ENCODE measurements at regions not wholly inside any gene's neighbourhood (a gene's known extent, or its start where the extent isn't known, plus 50 kb on each side); places are given as distances from the start of the nearest gene placed in this dataset.

- Histone ChIP-seq H3K27ac (no peak overlapping the region), H3K4me1 (ENCODE audit: control insufficient read depth in 1 of 2, insufficient read depth in 1 of 2, low read depth in 1 of 2, low read length in 1 of 2) (no peaks in the 10 kb centered on the region), H3K27me3 (peaks cover 6% of the 10 kb centered on the region), H3K36me3 (no peaks in the 10 kb centered on the region), H3K9me3 (no peaks in the 10 kb centered on the region), H3K4me3 (ENCODE audit: low read depth in 1 of 2, low read length in 1 of 2) (no peak overlapping the region)
- no peak for TF ChIP-seq CTCF (IDR thresholded peaks at IDR 0.05)
Measured at GRCh38 chr20:6683021-6683977, 84.2 kb upstream of the BMP2 start.

GRCh38 chr20:6680854-6681253 lies 86.6 kb upstream of the BMP2 start:
- no peaks in the 10 kb centered on the region for H3K9me3 ChIP-seq
- H3K4me1 ChIP-seq (ENCODE audit: control insufficient read depth in 1 of 2, insufficient read depth in 1 of 2, low read depth in 1 of 2, low read length in 1 of 2), result no peaks in the 10 kb centered on the region
- no peaks in the 10 kb centered on the region for H3K36me3 ChIP-seq
- no peaks in the 10 kb centered on the region for H3K27me3 ChIP-seq
- H3K4me3 ChIP-seq (ENCODE audit: low read depth in 1 of 2, low read length in 1 of 2), result no peak overlapping the region
- no peak overlapping the region for H3K27ac ChIP-seq
- TF ChIP-seq CTCF (IDR thresholded peaks at IDR 0.05), result no peak

GRCh38 chr20:6680441-6680840 lies 87.0 kb upstream of the BMP2 start:
- no peaks in the 10 kb centered on the region for H3K4me1 ChIP-seq (ENCODE audit: control insufficient read depth in 1 of 2, insufficient read depth in 1 of 2, low read depth in 1 of 2, low read length in 1 of 2)
- no peaks in the 10 kb centered on the region for H3K27me3 ChIP-seq
- no peak overlapping the region for H3K27ac ChIP-seq
- H3K36me3 ChIP-seq, result no peaks in the 10 kb centered on the region
- no peaks in the 10 kb centered on the region for H3K9me3 ChIP-seq
- no peak overlapping the region for H3K4me3 ChIP-seq (ENCODE audit: low read depth in 1 of 2, low read length in 1 of 2)
- no peak for TF ChIP-seq CTCF (IDR thresholded peaks at IDR 0.05)

GRCh38 chr20:6679086-6679485 lies 88.4 kb upstream of the BMP2 start:
- H3K27me3 ChIP-seq, result no peaks in the 10 kb centered on the region
- no peaks in the 10 kb centered on the region for H3K9me3 ChIP-seq
- no peaks in the 10 kb centered on the region for H3K36me3 ChIP-seq
- no peak for TF ChIP-seq CTCF (IDR thresholded peaks at IDR 0.05)
- H3K27ac ChIP-seq, result no peak overlapping the region
- no peaks in the 10 kb centered on the region for H3K4me1 ChIP-seq (ENCODE audit: control insufficient read depth in 1 of 2, insufficient read depth in 1 of 2, low read depth in 1 of 2, low read length in 1 of 2)
- H3K4me3 ChIP-seq (ENCODE audit: low read depth in 1 of 2, low read length in 1 of 2), result no peak overlapping the region

- H3K36me3 ChIP-seq, result no peaks in the 10 kb centered on the region
- no peak for TF ChIP-seq CTCF (IDR thresholded peaks at IDR 0.05)
Measured at GRCh38 chr20:6678101-6678500, 89.4 kb upstream of the BMP2 start.

More at GRCh38 chr20:6678101-6678500, 89.4 kb upstream of the BMP2 start:
- Histone ChIP-seq H3K27ac (no peak overlapping the region), H3K9me3 (no peaks in the 10 kb centered on the region), H3K4me1 (ENCODE audit: control insufficient read depth in 1 of 2, insufficient read depth in 1 of 2, low read depth in 1 of 2, low read length in 1 of 2) (no peaks in the 10 kb centered on the region), H3K27me3 (no peaks in the 10 kb centered on the region), H3K4me3 (ENCODE audit: low read depth in 1 of 2, low read length in 1 of 2) (no peak overlapping the region)

Data from neutrophil (primary cell).